ENCODE measurements at regions not wholly inside any gene's neighbourhood (a gene's known extent, or its start where the extent isn't known, plus 50 kb on each side); places are given as distances from the start of the nearest gene placed in this dataset.

DNA sequence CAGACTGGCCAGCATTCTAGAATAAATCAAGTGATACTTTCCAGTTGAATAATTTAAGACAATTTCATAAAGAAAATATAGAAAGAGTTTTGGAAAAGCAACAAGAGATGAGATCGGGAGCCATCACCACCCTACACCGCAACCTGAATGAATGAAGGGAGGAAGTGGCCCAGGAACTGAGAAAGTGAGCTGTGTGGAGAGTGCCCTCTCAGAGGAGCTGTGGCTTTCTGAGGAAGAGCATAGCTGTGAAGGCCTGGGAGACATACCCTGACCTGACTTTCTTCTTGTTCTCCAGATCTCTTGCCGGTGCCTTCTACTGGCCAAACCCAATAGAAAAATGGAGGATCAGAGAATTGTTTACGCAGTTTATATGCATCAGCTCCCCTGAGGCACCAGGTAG, 79.3 kb upstream of the TSPAN8 start:
- TF ChIP-seq, protein P1, sequence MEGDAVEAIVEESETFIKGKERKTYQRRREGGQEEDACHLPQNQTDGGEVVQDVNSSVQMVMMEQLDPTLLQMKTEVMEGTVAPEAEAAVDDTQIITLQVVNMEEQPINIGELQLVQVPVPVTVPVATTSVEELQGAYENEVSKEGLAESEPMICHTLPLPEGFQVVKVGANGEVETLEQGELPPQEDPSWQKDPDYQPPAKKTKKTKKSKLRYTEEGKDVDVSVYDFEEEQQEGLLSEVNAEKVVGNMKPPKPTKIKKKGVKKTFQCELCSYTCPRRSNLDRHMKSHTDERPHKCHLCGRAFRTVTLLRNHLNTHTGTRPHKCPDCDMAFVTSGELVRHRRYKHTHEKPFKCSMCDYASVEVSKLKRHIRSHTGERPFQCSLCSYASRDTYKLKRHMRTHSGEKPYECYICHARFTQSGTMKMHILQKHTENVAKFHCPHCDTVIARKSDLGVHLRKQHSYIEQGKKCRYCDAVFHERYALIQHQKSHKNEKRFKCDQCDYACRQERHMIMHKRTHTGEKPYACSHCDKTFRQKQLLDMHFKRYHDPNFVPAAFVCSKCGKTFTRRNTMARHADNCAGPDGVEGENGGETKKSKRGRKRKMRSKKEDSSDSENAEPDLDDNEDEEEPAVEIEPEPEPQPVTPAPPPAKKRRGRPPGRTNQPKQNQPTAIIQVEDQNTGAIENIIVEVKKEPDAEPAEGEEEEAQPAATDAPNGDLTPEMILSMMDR (IDR thresholded peaks at IDR 0.05): no peak
- no peak for TF ChIP-seq POLR2A (IDR thresholded peaks at IDR 0.05)
